Spinal cord (tissue), 9 donors: ENCODE measurements at regions not wholly inside any gene's neighbourhood (a gene's known extent, or its start where the extent isn't known, plus 50 kb on each side); places are given as distances from the start of the nearest gene placed in this dataset.

Experiments
- DNase-seq, 6 donors: peaks; one replicate each; pipeline versions ENCODE4 v3.0.0 to v3.0.0-alpha.2; 2013 to 2015; ENCODE audit warnings: low spot score in 6 of 6, low read depth in 4 of 6
- H3K27ac ChIP-seq: one replicate; pipeline ENCODE4 v1.5.1; 2013; ENCODE audit warnings: low read depth, low read length, control low read depth
- H3K27me3 ChIP-seq: one replicate; pipeline ENCODE4 v1.6.1; 2013; ENCODE audit warnings: low read length; ENCODE audit not compliant: control insufficient read depth, insufficient read depth
- H3K36me3 ChIP-seq: one replicate; pipeline ENCODE4 v1.6.1; 2013; ENCODE audit warnings: low read length; ENCODE audit not compliant: control insufficient read depth, insufficient read depth
- H3K4me1 ChIP-seq: one replicate; pipeline ENCODE4 v1.6.1; 2013; ENCODE audit warnings: low read length; ENCODE audit not compliant: control insufficient read depth, insufficient read depth
- H3K4me3 ChIP-seq: one replicate; pipeline ENCODE4 v1.5.1; 2013; ENCODE audit warnings: low read depth, low read length, control low read depth
- H3K9me3 ChIP-seq: one replicate; pipeline ENCODE4 v1.6.1; 2013; ENCODE audit warnings: low read length; ENCODE audit not compliant: control insufficient read depth, insufficient read depth
- WGBS: methylation state at CpG from one replicate; pipeline ENCODE4 v1.1.5; 2013; ENCODE audit warnings: missing lambda C conversion rate; ENCODE audit not compliant: insufficient coverage; 5-methylcytosine and 5-hydroxymethylcytosine counted together
- donor health status: healthy.

GRCh38 chr16:22663389-22664064, 150.4 kb upstream of the HS3ST2 start:
- H3K9me3 ChIP-seq: no peaks in the 10 kb centered on the region
- no peaks in the 10 kb centered on the region for H3K4me1 ChIP-seq
- H3K4me3 ChIP-seq: no peak overlapping the region
- DNase-seq: peak in 1 of 6 donors; percentile 38
- H3K36me3 ChIP-seq: no peaks in the 10 kb centered on the region
- H3K27ac ChIP-seq: no peak overlapping the region
- H3K27me3 ChIP-seq: no peaks in the 10 kb centered on the region
- 79% methylated on average over 6 of the region's 6 CpGs for WGBS

DNA sequence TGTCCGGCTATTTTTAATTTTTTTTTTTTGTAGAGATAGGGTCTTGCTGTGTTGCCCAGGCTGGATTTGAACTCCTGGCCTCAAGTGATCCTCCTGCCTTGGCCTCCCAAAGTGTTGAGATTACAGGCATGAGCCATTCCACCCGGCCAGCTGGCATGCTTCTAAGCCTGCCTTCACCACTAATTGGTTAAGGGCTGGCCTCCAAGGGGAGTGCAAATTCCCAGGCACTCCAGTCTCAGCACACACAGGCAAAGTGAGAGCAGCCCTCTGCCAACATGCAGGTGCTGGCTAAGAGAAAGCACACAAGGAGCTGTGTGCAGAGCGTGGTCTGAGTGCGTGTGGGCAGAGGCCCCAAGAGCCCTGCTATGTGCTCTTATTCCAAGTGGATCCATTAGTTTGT, 149.8 kb upstream of the HS3ST2 start:
- H3K27me3 ChIP-seq: no peaks in the 10 kb centered on the region
- no peak overlapping the region for H3K27ac ChIP-seq
- no peak for DNase-seq
- H3K36me3 ChIP-seq: no peaks in the 10 kb centered on the region
- H3K4me3 ChIP-seq: no peak overlapping the region
- no peaks in the 10 kb centered on the region for H3K9me3 ChIP-seq
- 69% methylated on average over 3 of the region's 4 CpGs for WGBS
- no peaks in the 10 kb centered on the region for H3K4me1 ChIP-seq

DNA sequence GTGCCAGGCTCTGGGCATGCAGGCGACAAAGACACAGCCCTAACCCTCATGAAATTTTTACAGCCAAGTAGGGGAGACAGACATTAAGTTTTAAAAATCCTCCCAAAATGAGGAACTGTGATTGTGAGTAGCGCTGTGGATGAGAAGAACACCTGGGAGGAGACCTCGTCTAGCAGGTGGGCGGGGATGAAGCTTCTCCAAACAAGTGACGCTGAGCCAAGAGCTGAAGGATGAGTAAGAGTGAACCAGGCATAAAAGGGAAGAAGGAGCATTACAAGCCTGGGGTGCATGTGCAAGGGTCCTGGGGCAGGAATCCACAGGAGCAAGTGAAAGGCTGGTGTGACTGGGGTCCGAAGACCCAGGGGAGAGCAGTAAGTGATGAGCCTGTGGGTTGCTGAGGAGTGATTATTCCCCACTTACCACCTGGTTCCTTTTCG, 149.4 kb upstream of the HS3ST2 start:
- Histone ChIP-seq H3K9me3 (no peaks in the 10 kb centered on the region), H3K36me3 (no peaks in the 10 kb centered on the region), H3K4me1 (no peaks in the 10 kb centered on the region), H3K4me3 (no peak overlapping the region), H3K27ac (no peak overlapping the region), H3K27me3 (no peaks in the 10 kb centered on the region)
- DNase-seq: no peak
- 80% methylated on average over 6 of the region's 7 CpGs for WGBS

GRCh38 chr16:22665048-22665797, 148.7 kb upstream of the HS3ST2 start:
- H3K4me3 ChIP-seq: no peak overlapping the region
- DNase-seq: peak in 2 of 6 donors; percentile 33 to 93
- no peak overlapping the region for H3K27ac ChIP-seq
- H3K9me3 ChIP-seq: no peaks in the 10 kb centered on the region
- no peaks in the 10 kb centered on the region for H3K36me3 ChIP-seq
- H3K27me3 ChIP-seq: no peaks in the 10 kb centered on the region
- 60% methylated on average over 6 of the region's 9 CpGs for WGBS
- peaks cover 3% of the 10 kb centered on the region for H3K4me1 ChIP-seq

DNA sequence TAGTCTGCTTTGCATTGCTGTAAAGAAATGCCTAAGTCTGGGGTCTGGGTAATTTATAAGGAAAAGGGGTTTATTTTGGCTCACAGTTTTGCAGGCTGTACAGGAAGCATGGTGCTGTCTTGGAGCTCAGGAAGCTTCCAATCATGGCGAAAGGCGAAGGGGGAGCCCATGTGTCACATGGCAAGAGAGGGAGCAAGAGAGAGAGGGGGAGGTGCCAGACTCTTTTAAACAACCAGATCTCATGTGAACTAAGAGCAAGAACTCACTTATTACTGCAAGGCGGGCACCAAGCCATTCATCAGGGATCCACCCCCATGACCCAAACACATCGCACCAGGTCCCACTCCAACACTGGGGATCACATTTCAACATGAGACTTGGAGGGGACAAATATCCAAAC, 148.2 kb upstream of the HS3ST2 start:
- Histone ChIP-seq H3K4me1 (peaks cover 7% of the 10 kb centered on the region), H3K27ac (no peak overlapping the region), H3K36me3 (no peaks in the 10 kb centered on the region), H3K9me3 (no peaks in the 10 kb centered on the region), H3K27me3 (no peaks in the 10 kb centered on the region), H3K4me3 (no peak overlapping the region)
- DNase-seq: no peak
- WGBS: 84% methylated on average over 2 of the region's 4 CpGs

GRCh38 chr16:22668318-22668717, 145.6 kb upstream of the HS3ST2 start:
- 67% methylated on average over 1 of the region's 3 CpGs for WGBS
- Histone ChIP-seq H3K27me3 (no peaks in the 10 kb centered on the region), H3K4me3 (no peak overlapping the region), H3K4me1 (peaks cover 7% of the 10 kb centered on the region), H3K27ac (no peak overlapping the region), H3K36me3 (no peaks in the 10 kb centered on the region), H3K9me3 (no peaks in the 10 kb centered on the region)
- DNase-seq: no peak

DNA sequence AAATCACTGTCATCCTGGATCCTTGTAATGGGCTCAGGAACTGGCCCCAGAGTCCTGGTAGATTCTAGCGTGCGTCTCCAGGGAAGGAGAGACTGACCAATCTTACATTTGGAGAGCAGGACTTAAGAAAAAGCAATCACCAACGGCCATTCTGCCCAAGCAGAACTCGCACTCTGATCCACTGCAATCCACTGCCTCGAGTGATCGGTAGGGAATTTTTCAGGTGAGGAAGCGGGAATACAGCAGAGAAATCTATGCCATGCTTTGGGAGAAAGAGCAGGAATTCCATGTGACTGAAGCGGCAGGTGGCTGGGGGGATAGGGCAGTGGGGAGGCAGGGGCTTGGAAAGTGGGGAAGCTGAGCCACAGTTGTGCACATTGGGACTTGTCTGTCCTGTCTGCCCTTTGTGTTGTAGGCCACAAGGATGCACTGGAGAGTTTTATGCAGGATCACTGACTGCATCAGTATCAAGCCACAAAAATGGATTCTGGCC, 143.9 kb upstream of the HS3ST2 start:
- no peaks in the 10 kb centered on the region for H3K36me3 ChIP-seq
- 100% methylated on average over 8 of the region's 8 CpGs for WGBS
- H3K4me1 ChIP-seq: peaks cover 7% of the 10 kb centered on the region
- no peaks in the 10 kb centered on the region for H3K9me3 ChIP-seq
- H3K4me3 ChIP-seq: no peak overlapping the region
- no peak for DNase-seq
- no peaks in the 10 kb centered on the region for H3K27me3 ChIP-seq
- H3K27ac ChIP-seq: no peak overlapping the region

DNA sequence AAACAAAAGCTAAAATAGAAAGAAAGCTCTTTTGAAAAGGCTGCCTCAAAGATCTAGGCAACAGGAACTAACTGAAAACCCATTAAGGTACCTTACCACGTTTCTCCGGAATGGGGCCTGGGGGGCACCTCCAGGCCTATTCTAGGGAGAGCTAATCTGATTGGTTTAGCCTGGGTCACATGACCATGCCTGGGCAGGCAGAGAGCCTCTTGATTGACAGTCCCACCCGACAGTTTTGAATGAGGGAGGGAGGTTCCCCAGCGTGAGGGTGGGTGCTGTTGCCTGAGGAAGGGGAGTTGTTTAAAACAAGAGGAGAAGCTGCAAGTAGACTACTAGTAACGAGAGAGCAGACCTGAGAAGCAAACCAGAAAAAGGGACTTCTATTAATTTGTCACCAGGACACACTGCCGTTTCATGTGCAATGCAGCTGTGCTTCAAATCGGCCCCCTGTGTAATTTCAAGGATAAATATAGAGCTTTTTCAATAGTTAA, 143.4 kb upstream of the HS3ST2 start:
- WGBS: 9% methylated on average over 5 of the region's 7 CpGs
- Histone ChIP-seq H3K9me3 (no peaks in the 10 kb centered on the region), H3K4me3 (no peak overlapping the region), H3K27ac (no peak overlapping the region), H3K4me1 (peaks cover 7% of the 10 kb centered on the region), H3K27me3 (no peaks in the 10 kb centered on the region), H3K36me3 (no peaks in the 10 kb centered on the region)
- DNase-seq: peak in 2 of 6 donors; percentile 74 to 90

DNA sequence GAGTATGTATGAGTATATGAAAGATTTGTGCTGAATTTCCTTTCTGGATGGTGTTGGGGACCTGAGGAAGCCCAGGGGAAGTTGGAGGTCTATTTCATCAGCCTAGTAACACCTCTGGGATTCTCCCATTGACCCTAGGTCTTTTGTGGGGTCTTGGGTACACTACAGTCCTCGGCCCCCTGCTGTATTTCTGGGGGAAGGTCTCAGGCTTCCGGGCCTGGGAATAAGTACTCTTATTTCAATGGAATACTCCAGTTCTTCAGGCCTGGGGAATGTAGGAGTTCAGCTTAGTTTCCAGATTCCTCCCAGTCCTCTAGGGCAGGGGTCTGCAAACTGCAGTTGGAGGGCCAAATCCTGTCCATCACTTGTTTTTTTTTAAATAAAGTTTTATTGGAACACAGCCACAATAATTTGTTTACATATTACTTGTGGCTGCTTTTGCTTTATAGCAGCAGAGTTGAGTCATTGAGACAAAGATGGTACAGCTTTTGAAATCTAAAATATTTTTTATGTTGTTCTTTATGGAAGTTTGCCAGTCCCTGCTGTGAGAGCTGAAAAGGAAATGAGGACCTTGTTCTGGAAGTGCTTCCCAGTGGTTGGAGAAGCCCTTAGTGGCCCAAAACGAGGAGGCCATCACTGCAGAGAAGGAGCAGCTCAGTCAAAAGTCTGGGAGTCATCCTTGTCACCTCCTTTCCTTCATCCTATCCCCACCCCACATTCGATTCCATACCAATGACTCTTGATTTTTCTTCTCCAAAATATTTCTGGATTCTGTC, 142.5 kb upstream of the HS3ST2 start:
- Histone ChIP-seq H3K4me3 (no peak overlapping the region), H3K27ac (no peak overlapping the region), H3K9me3 (no peaks in the 10 kb centered on the region), H3K4me1 (peaks cover 7% of the 10 kb centered on the region), H3K36me3 (no peaks in the 10 kb centered on the region), H3K27me3 (no peaks in the 10 kb centered on the region)
- WGBS: 66% methylated on average over 2 of the region's 4 CpGs
- DNase-seq: no peak
